ENCODE measurements at regions not wholly inside any gene's neighbourhood (a gene's known extent, or its start where the extent isn't known, plus 50 kb on each side); places are given as distances from the start of the nearest gene placed in this dataset.

DNA sequence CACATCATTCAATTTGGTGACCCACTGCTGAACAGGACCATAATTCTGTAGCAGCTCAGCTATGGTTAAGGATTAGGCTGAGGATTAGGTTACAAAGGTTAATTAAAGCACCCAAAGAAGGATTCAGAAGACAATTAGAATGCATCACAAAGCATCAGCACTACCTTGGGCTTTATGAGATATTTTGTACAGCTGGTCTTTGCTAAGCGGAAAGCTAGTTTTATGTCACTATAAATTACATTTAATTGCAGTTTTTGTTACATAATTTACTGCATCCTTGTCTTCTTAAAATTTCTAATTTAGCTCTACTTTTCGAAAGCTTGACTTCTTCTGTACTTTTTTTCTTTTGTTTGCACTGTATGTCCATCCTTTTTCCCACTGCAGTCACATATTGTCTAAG is 711.5 kb downstream of the RPS29 start:
- no peak for DNase-seq (ENCODE audit: low read depth in 2 of 2)

DNA sequence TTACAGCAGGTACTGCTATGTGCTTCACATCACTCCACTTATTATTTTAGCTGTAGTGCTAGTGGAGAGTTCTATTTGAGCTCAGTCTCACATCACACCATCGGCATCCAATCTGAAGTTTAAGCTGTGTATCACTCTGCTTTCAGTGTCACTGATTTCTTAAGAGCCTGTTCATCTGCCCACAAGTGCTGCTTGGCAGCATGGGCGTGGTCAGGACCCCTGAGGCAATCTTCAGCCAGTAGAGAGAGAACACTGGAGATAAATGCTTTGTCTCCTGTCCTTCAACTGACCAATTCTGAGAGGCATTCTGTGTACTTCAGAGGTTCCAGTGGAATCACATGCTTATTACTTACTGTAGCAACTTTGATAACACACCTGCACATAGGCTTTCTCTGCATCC is 728.8 kb downstream of the RPS29 start:
- no peak for DNase-seq (ENCODE audit: low read depth in 2 of 2)

DNA sequence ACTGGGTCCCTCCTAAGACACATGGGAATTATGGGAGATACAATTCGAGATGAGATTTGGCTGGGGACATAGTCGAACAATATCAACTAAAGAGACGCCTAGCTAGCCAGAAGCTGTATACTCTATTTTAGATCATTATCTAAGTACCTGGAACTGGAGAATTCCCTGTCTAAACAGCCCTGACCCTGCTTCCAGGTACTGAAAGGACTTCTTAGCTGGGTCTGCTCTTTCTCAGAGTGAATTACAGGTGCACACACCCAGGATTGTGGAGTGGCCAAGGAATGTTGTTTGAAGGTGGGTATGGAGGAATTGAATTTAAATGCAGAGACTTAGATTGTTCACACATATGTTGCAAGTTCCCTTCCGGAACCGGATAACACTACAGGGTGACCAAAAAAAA is 733.0 kb downstream of the RPS29 start:
- no peak for DNase-seq (ENCODE audit: low read depth in 2 of 2)

DNA sequence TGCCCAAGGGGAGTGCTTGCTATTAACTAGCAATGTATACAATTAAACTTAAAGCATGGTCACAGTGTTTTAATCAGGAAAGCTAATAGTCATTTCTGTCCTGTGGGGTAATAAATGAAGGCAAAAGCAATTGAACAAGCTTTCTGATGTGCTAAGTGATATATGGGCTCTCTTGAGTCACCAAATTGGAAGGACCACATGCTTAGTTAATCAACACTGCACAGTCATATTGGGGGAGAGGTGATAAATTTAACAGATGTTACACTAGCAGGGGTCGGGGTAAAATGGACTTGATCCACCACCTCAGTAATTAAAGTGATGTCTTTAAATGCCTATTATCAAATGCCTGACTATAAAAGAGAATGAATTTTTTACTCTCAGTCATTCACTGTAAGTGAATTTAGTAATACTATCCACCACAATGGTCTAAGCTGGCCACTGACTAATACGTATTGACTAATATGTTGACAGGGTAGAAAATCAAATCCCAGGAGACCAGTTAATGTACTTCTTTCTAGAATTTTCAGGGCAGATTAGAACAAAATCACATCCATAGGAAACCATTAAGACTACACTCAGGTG is 736.3 kb downstream of the RPS29 start:
- DNase-seq (ENCODE audit: low read depth in 2 of 2) = no peak

DNA sequence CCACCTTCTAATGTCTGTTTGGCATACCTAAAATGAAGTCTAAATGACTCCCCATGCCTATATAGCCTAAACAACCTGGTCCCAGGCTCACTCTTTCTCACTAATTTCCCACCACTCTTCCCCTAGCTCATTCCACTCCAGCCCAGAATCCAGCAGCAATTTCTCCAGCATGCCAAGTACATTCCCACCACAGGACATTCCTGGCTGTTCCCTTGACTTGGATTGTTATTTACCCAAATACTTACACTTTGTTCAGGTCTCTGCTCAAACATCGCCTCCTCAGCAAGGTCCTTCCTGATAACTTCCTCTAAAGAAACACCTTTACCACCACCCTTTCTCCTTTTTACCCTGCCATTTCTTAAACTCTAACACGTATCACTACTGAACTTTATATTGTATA is 743.4 kb downstream of the RPS29 start:
- DNase-seq (ENCODE audit: low read depth in 2 of 2) = no peak

DNA sequence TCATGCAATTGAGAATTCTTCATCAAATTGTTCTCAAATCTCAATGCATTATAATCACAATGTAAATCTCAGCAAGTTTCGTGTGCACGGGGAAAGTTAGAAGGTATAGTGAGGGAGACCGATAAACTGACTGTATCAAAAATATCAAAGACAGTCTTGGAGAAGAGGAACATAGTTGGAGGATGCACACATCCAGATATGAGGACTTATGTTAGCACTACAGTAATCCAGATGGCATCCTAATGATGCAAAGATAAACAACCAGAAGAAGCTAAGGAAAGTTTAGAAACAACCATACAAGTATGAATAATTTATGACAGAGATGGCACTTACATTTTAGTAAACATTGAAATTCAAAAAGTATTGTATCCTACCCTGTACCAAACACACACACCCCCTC is 760.1 kb downstream of the RPS29 start:
- no peak for DNase-seq (ENCODE audit: low read depth in 2 of 2)

DNA sequence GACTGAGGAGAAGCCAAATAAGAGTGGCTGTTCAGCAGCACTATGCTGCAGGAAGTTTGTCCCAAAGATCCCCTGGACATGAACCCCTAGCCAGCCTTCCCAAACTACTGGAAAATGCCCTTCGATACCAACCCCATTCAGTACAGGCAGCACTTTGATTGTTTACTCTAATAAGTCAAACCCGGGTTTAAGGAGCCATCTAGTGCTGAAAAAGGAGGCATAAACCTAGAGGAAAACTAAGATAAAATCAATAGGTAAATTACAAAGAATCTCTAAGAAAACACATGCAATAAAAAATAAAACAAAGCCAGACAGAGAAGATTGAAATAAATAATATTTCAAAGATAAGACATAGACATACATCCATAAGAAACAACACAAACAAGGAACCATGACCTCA is 771.6 kb downstream of the RPS29 start:
- no peak for DNase-seq (ENCODE audit: low read depth in 2 of 2)

DNA sequence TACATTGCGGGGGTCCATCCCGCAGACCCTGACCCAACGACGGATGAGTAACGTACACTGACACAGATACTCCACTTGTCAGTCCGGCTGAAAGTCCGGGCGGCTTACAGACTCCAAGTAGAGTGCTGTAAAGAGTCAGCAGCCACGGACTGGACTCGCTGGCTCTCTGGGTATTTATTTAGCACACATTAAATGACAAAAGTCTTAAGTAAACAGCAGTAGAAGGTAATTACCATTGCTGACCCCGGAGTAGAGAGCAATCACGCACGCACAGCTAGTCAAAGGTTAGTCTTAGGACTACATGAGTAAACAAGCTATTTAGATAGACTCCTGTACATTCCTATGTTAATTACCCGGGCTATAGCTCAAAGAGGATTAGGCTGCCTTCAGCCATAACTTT is 780.9 kb downstream of the RPS29 start:
- no peak for DNase-seq (ENCODE audit: low read depth in 2 of 2)

DNA sequence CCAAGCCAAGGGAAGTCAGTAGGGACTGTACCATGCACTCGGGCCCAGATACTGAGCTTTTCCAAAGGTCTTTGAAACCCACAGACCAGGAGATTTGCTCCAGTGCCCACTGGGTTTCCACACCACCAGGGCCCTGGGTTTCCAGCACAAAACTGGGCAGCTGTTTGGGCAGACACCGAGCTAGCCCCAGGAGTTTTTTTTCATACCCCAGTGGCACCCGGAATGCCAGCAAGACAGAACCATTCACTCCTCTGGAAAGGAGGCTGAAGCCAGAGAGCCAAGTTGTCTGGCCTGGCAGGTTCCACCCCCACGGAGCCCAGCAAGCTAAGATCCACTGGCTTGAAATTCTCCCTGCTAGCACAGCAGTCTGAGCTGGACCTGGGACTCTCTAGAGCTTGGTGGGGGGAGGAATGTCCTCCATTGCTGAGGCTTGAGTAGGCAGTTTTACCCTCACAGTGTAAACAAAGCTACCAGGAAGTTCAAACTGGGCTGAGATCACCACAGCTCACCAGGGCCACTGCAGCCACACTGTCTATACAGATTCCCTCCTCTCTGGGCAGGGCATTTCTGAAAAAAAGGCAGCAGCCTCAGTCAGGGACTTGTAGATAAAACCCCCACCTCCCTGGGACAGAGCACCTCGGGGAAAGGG is 793.7 kb downstream of the RPS29 start:
- DNase-seq (ENCODE audit: low read depth in 2 of 2) = no peak

DNA sequence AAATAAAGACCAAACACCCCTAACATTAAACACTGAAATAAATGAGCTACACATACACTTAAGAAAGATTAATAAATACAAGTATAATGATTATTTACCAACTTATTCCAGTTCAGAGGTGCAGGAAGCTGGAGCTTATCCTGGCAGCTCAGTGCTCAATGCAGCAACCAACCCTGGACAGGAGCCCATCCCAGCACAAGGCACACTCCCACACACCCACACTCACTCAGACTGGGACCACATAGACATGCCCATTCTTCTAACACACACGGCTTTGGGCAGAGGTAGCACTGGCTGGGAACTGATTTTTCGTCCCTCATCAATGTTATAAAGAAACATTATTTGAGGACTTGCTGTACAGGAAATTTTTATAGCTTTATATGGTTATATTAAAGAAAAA is 797.4 kb downstream of the RPS29 start:
- DNase-seq (ENCODE audit: low read depth in 2 of 2) = no peak

DNA sequence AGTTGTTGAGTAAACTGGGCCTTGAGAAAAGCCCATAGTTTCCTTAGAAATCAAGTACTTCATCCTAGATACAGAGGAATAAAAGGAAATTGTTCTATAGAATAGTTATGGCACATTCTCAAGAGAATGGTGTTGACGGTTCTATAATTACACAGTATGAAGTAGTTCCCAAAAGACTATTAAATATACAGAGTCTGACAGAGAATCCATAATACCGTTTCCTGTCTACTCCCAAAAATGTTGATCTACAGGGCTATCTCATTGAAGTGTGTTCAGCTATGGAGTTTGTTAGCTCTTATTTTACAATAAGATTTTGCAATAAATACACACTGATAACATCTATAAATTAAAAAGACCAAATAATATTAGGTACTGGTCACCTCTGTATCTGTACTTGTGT is 799.7 kb downstream of the RPS29 start:
- DNase-seq (ENCODE audit: low read depth in 2 of 2) = no peak

DNA sequence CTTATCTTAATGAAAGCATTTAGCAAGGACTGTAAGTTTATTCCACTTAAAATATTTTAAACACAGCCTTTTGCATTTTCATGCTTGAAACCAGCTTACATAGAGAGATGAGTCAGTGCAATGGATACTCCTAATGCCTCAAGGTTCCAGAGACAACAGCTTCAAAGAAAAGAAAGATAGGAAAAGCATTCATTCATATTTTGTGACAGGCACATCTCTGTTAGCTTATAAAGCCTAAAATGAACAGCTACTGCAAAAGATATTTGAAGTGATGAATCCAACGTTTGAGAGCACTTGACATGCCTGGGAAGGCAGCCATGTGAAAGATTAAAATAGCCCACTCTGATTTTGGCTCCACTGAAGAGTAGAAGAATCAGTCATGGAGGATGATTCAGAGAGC is 814.5 kb downstream of the RPS29 start:
- no peak for DNase-seq (ENCODE audit: low read depth in 2 of 2)

DNA sequence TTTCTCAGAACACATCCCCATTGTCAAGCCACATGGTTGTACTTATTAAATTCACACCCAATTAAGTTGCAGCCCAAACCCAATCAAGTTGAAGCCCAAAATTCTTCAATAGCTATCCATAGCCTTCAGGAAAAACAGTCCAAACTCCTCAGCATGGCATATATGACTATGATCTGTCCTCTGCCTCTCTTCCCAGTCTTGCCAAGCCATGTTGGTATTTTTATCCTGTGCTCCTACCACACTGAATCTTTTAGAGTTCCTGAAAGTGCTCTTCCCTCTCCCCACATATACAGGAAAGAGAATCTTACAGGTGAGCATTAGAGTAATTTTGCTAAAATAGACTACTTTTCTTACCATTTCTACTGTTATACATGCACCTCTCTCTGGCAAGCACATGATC is 834.9 kb downstream of the RPS29 start:
- DNase-seq (ENCODE audit: low read depth in 2 of 2) = no peak

DNA sequence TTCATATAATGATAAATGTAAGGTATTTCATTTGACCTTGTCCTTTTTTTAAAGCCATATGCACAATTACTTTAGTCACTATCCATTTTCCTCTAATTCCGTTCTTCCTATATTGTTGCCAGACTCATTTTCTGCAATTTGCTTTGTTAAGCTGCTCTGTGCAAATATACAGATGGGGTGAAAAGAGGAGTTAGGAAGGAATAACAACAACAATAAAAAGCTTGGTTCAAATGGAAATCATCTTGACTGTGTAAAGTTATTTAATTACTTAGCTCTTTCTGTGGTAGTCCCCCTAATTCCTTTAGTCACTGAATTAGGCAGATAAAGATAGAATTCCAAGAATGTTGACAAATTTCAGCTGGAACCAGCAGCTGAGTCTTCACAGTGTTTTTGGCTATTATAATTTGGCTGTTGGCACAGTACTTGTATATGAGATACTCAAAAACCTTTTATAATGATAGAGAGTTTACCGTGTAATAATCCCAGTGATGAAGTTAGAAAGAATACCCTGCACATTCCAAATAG is 838.0 kb downstream of the RPS29 start:
- no peak for DNase-seq (ENCODE audit: low read depth in 2 of 2)

DNA sequence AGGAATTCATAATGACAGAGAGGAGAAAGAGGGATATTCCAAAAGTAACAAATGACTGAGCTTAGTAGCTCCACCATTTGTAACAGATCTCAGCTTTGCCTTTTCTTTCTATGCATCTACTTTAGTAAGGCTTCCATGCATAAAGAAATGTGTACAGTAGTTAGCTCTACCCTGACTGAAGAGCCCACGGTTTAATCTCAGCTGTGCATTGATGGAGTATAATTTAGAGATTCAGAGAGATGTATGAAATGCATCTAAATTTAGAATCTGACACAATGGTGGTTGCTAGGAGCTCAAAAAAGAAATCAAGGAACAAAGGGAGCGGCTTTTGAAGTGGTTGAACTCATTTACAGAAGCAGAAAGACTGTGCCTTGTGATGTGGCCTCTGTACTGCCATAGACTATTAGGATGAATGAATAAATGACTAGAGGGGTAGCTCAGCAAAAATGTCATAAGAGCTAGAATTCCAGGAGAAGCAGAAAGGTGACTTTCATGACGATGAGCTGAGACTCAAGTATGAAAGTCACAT is 838.6 kb downstream of the RPS29 start:
- DNase-seq (ENCODE audit: low read depth in 2 of 2) = no peak

DNA sequence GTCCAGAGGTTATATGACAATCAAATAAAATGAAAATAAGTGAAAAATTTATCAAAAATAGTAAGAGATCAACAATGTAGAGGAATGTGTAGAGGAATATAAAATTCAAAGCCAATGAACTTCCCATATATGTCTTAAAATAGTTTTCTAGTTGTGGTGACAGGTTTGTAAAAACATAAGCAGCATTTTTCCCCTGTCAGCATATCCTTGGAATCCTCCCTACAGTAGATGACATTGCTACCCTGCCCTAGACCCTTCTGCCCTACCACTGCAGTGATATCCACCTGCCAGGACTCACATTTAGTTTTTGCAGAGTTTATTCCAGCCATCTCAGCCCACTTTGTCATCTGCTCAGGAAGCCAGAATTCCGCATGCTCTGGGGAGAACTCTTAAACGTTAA is 842.0 kb downstream of the RPS29 start:
- DNase-seq (ENCODE audit: low read depth in 2 of 2) = no peak

DNA sequence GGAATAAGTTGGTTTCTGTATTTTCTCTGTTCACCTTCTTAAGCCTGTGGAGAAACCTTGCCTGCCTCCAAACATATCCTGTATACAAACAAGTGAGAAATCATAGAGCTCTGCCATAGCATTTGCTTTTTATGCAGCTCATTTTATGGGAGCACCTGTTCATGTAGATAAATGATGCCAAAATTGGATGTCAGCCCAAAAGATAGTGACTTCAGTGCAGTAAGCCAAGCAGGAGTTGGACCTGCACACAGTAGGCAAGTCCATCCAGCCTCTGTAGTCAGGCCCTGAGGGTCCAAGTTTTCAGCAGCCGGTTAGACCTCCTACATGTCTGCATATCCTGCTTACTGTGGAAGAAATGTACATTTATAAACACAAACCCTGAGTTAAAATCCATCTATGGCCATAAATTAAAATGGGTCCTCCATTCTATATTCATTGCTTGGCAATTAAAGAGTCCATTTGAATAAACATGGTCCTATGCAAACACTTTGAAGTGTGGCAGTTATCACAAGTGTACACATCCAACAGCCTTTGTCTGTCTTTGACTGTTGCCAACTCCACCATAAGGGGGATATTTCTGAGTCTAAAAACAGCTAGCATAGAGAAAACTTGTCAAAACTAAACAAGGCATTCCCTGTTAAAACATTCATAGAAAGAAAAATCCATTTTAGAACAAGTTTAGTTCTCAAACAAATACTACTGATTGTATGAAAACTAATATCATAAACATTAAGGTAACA is 847.8 kb downstream of the RPS29 start:
- no peak for DNase-seq (ENCODE audit: low read depth in 2 of 2)

DNA sequence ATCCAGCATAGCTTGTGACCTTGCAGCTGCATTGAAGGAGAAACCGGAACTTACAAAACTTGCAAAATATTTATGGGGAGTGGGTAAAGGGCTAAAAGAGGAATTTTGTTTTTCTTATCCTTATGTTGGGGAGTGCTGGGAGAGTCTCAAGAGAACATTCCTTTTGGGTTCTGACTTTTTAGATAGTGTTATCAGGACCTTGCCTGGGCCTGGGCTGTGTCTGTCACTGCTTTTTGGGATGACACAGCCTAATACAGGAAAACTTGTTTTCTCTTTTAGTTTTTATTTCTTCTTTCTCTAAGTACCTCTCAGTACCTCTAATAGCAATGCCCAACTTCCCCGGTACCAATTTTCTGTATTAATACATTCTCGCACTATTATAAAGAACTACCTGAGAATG is 850.6 kb downstream of the RPS29 start:
- DNase-seq (ENCODE audit: low read depth in 2 of 2) = no peak

DNA sequence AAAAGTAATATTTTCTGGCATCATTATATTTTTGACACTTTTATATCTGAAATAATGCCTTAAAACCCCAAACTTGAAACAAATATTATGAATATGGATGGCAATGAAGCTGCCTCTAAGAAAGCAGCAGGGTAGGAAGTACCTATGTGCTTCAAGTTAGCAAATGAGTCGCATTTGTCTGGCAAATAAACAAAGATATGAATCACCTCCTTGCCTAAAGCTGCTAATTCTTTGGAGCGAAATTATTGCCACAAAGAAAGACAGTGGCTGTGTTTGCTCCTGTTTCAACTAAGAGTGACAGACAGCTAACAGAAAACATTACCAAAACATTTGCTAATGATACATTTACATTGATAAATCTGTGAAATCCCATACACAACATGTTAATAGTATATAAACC is 854.9 kb downstream of the RPS29 start:
- no peak for DNase-seq (ENCODE audit: low read depth in 2 of 2)

DNA sequence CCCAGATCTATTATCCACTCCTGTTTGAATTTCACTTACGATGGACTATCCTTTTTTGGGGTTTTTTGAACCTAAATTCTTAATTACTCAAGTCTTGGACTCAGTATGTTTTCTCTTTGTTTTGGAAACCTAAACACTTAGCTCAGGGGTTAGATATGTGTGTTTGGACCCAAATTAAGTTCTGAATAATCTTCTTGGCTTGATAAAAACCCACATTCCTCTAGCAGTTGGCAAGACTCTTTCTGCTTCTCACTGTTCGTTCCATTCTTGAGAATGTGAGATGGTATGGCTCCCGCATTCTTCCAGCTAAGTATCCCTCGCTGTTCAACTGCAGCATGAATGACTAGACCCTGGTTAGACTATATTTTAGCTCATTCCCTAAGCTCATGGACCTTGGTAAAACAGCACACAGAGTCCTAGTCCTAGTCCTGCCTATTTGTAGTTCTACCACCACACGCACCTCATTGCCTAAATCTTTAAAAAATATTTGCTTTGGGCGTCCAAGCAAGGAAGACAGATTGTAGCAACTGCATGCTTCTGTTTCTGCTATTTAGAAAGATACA is 860.0 kb downstream of the RPS29 start:
- no peak for DNase-seq (ENCODE audit: low read depth in 2 of 2)

DNA sequence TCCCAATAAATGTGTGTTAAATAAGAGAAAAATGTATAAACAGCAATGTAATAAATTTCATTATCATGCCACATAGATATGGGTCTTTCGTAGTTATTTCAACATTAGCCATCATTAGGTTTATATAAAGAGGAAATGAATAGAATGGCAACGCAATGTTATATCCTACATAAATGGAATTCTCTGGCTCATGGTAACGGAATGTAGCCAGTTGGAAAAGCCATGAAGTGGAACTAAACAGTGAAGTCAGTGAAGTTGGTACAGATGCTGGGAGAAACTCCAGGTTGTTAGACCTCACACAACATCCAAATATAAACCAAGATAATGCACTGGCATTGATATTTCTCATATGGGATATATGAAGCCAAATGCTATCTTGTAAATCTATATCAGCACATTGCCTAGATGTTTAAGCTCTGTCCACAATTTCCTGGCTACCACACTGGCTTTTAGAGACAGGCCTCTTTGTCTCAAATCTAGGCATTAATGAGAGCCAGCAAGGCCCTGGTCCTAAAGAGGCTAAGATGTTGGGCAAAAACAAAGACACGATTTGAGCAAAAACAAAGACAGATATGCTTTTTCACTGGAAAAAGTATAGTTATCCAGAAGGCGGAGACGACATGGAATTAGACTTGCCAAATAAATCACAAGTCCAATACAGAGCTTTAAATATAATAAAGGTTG is 861.0 kb downstream of the RPS29 start:
- DNase-seq (ENCODE audit: low read depth in 2 of 2) = no peak

Measured in stimulated activated CD8-positive, alpha-beta memory T cell treated with anti-CD3 and anti-CD28 coated beads, Interleukin-2, amount 100 ng/mL, for 48 hours (primary cell).